ENCODE measurements at regions not wholly inside any gene's neighbourhood (a gene's known extent, or its start where the extent isn't known, plus 50 kb on each side); places are given as distances from the start of the nearest gene placed in this dataset.

GRCh38 chr11:15912291-15912690, 444.1 kb downstream of the SOX6 start:
- DNase-seq, result no peak

- no peak for DNase-seq
Observed at GRCh38 chr11:15912825-15913224, 443.5 kb downstream of the SOX6 start.

- DNase-seq, result no peak
Observed at GRCh38 chr11:15913261-15913660, 443.1 kb downstream of the SOX6 start.
